GM12874 (cell line): ENCODE measurements at regions not wholly inside any gene's neighbourhood (a gene's known extent, or its start where the extent isn't known, plus 50 kb on each side); places are given as distances from the start of the nearest gene placed in this dataset.

Source experiments
- CTCF ChIP-seq: IDR thresholded peaks from 2 replicates; pipeline ENCODE4 v1.5.1; 2011; ENCODE audit warnings: low read depth, mild to moderate bottlenecking, control low read depth, low read length, moderate library complexity; ENCODE audit not compliant: insufficient read depth

GRCh38 chr7:116417593-116418345 is 81.8 kb upstream of the CAV2 start:
- TF ChIP-seq CTCF, result no peak

- no peak for TF ChIP-seq CTCF
These were observed 81.0 kb upstream of the CAV2 start for GRCh38 chr7:116418524-116418923.

- TF ChIP-seq CTCF, result no peak
These were observed 79.5 kb upstream of the CAV2 start for GRCh38 chr7:116420003-116420402.

- TF ChIP-seq CTCF, result no peak
These were observed 78.2 kb upstream of the CAV2 start for GRCh38 chr7:116421298-116421697.

- no peak for TF ChIP-seq CTCF
These were observed 76.9 kb upstream of the CAV2 start for GRCh38 chr7:116422683-116423082.

GRCh38 chr7:116423499-116423898 is 76.0 kb upstream of the CAV2 start:
- no peak for TF ChIP-seq CTCF

- TF ChIP-seq CTCF, result no peak
These were observed 73.8 kb upstream of the CAV2 start for GRCh38 chr7:116425647-116426209.
